ENCODE measurements at regions not wholly inside any gene's neighbourhood (a gene's known extent, or its start where the extent isn't known, plus 50 kb on each side); places are given as distances from the start of the nearest gene placed in this dataset.

DNA sequence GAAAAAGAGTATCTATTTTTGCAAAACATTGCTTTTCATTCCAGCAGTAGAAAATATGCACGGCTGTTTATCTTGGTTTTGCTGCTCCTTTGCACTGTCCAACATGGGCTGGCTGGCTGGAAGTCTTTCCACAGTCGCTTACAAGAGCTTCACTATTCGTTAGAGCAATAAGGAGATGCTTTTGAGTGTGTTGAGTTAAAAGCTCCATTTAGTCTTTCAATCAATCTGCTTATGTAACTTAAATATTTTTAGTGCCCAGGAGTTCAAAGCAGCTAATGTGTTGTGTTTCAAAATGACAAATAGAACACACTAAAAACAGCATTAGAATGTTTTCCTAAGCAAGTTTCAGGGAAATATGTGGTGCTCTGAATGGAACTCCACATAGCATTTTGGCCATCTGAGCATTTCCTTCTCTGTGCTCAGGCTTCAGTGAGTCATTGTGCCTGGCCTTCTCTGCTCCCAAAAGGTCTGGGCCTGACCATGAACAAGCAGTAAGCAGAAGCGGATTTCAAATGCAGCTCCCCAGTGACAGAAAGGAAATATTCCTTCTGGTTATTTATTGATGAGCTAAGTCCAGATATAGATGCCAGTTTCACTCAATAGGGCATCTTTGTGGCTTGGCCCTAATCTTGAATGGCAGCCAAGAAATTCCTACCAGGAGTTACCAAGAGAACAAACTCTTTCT lies 580.3 kb downstream of the TENT5A start:
- no peak for DNase-seq
- Mint-ChIP-seq H3K9me3 (ENCODE audit: unreplicated experiment) (no peaks in the 10 kb centered on the region), H3K36me3 (ENCODE audit: unreplicated experiment) (no peaks in the 10 kb centered on the region), H3K4me1 (ENCODE audit: low read depth, unreplicated experiment) (no peaks in the 10 kb centered on the region), H3K27ac (ENCODE audit: unreplicated experiment) (no peak overlapping the region), H3K27me3 (ENCODE audit: unreplicated experiment) (no peaks in the 10 kb centered on the region), H3K4me3 (ENCODE audit: unreplicated experiment) (no peak overlapping the region)
- TF ChIP-seq, protein P1, sequence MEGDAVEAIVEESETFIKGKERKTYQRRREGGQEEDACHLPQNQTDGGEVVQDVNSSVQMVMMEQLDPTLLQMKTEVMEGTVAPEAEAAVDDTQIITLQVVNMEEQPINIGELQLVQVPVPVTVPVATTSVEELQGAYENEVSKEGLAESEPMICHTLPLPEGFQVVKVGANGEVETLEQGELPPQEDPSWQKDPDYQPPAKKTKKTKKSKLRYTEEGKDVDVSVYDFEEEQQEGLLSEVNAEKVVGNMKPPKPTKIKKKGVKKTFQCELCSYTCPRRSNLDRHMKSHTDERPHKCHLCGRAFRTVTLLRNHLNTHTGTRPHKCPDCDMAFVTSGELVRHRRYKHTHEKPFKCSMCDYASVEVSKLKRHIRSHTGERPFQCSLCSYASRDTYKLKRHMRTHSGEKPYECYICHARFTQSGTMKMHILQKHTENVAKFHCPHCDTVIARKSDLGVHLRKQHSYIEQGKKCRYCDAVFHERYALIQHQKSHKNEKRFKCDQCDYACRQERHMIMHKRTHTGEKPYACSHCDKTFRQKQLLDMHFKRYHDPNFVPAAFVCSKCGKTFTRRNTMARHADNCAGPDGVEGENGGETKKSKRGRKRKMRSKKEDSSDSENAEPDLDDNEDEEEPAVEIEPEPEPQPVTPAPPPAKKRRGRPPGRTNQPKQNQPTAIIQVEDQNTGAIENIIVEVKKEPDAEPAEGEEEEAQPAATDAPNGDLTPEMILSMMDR (IDR thresholded peaks at IDR 0.05; ENCODE audit: partially characterized antibody, unreplicated experiment), result no peak

DNA sequence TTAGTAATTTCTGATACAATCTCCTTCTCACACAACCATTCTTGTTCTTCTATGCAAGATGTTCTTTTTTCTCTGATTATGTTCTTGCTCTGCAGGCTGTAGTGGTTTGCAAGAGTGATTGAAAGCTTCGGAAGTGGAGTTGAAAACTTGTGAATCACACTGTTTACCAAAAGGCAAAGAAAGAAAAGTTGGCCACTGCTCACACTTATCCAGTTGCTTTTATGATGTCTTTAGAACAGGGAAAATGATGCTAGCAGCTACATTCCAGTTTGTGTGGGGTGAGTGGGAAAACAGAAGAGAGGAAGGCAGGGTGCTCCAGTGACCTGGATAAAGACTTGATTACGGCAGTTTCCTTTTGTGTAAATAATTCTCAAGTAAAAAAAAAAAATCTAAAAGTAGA lies 583.3 kb downstream of the TENT5A start:
- Mint-ChIP-seq H3K27me3 (ENCODE audit: unreplicated experiment) (no peaks in the 10 kb centered on the region), H3K4me1 (ENCODE audit: low read depth, unreplicated experiment) (no peaks in the 10 kb centered on the region)

DNA sequence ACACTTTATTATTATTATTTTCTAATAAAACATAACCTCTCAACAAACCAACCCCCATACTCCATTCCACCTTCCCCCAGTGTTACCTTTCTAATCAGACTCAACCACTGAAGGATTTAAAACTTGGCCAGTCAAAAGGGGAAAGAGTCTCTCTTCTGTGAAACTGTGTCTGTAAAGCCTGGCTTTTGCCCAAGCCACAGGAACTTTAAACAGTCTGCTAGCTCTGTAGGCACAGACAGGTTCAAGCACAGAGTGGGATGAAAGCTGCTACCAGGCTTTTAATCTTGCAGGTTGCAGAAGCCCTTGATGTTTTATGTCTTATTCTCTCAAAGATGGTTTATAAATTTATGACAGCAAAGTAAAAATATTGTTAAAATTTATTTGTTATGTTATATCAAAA lies 585.7 kb downstream of the TENT5A start:
- TF ChIP-seq, protein P1 (IDR thresholded peaks at IDR 0.05; ENCODE audit: partially characterized antibody, unreplicated experiment), result no peak
- Mint-ChIP-seq H3K9me3 (ENCODE audit: unreplicated experiment) (no peaks in the 10 kb centered on the region), H3K4me3 (ENCODE audit: unreplicated experiment) (no peak overlapping the region), H3K4me1 (ENCODE audit: low read depth, unreplicated experiment) (no peaks in the 10 kb centered on the region), H3K36me3 (ENCODE audit: unreplicated experiment) (no peaks in the 10 kb centered on the region), H3K27ac (ENCODE audit: unreplicated experiment) (no peak overlapping the region), H3K27me3 (ENCODE audit: unreplicated experiment) (no peaks in the 10 kb centered on the region)
- no peak for DNase-seq

More for the DNA sequence above, 583.3 kb downstream of the TENT5A start:
- no peaks in the 10 kb centered on the region for H3K9me3 Mint-ChIP-seq (ENCODE audit: unreplicated experiment)
- no peak for DNase-seq
- H3K27ac Mint-ChIP-seq (ENCODE audit: unreplicated experiment), result no peak overlapping the region
- no peak overlapping the region for H3K4me3 Mint-ChIP-seq (ENCODE audit: unreplicated experiment)
- H3K36me3 Mint-ChIP-seq (ENCODE audit: unreplicated experiment), result no peaks in the 10 kb centered on the region
- TF ChIP-seq, protein P1 (IDR thresholded peaks at IDR 0.05; ENCODE audit: partially characterized antibody, unreplicated experiment), result no peak

DNA sequence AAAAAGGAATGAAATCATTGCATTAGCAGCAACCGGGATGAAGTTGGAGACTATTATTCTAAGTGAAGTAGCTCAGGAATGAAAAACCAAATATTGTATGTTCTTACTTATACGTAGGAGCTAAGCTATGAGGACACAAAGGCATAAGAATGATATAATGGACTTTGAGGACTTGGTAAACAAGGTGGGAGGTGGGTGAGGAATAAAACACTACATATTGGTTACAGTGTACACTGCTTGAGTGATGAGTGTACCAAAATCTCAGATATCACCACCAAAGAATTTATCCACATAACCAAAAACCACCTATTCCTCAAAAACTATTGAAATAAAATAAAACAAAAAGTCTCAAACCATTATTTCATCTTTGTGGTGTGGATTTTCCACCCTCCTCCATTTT lies 593.5 kb downstream of the TENT5A start:
- H3K27me3 Mint-ChIP-seq (ENCODE audit: unreplicated experiment), result no peaks in the 10 kb centered on the region
- no peaks in the 10 kb centered on the region for H3K36me3 Mint-ChIP-seq (ENCODE audit: unreplicated experiment)
- TF ChIP-seq, protein P1 (IDR thresholded peaks at IDR 0.05; ENCODE audit: partially characterized antibody, unreplicated experiment), result no peak
- peaks cover 1% of the 10 kb centered on the region for H3K9me3 Mint-ChIP-seq (ENCODE audit: unreplicated experiment)
- no peak for DNase-seq
- H3K4me1 Mint-ChIP-seq (ENCODE audit: low read depth, unreplicated experiment), result no peaks in the 10 kb centered on the region
- no peak overlapping the region for H3K4me3 Mint-ChIP-seq (ENCODE audit: unreplicated experiment)
- H3K27ac Mint-ChIP-seq (ENCODE audit: unreplicated experiment), result no peak overlapping the region

DNA sequence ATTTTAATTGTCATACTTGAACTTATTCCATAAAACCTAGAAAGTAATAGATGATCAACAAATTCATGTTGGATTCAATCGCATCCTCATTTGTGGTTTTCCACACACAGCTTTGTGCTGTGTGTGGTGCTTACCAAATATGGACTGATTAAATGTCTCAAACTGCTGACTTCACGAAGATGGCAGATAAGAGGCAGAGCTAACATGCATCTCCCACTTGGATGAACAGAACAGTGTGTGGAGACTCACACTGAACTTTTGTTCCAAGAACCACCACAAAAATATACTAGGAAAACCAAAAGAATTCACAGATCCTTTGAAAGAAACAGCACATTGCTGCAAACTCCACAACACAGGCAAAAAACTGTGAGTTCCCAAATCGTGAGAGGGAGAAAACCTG lies 603.7 kb downstream of the TENT5A start:
- H3K27ac Mint-ChIP-seq (ENCODE audit: unreplicated experiment), result no peak overlapping the region
- TF ChIP-seq, protein P1 (IDR thresholded peaks at IDR 0.05; ENCODE audit: partially characterized antibody, unreplicated experiment), result no peak
- no peak overlapping the region for H3K4me3 Mint-ChIP-seq (ENCODE audit: unreplicated experiment)
- H3K27me3 Mint-ChIP-seq (ENCODE audit: unreplicated experiment), result no peaks in the 10 kb centered on the region
- DNase-seq, result no peak
- peaks cover 1% of the 10 kb centered on the region for H3K4me1 Mint-ChIP-seq (ENCODE audit: low read depth, unreplicated experiment)
- peaks cover 5% of the 10 kb centered on the region for H3K9me3 Mint-ChIP-seq (ENCODE audit: unreplicated experiment)
- peaks cover 4% of the 10 kb centered on the region for H3K36me3 Mint-ChIP-seq (ENCODE audit: unreplicated experiment)

Measured in glutamatergic neuron (in vitro differentiated cells).